NCI-H345 (cell line): ENCODE measurements at regions not wholly inside any gene's neighbourhood (a gene's known extent, or its start where the extent isn't known, plus 50 kb on each side); places are given as distances from the start of the nearest gene placed in this dataset.
"Not testable (repeated sequence)": the region's sequence is repeated elsewhere in the genome, so short reads cannot be mapped to it uniquely, and the experiment has no call there.

Source experiments
- DNase-seq: peaks from one replicate; lab custom pipeline; 2025; lab: John Stamatoyannopoulos, UW

DNA sequence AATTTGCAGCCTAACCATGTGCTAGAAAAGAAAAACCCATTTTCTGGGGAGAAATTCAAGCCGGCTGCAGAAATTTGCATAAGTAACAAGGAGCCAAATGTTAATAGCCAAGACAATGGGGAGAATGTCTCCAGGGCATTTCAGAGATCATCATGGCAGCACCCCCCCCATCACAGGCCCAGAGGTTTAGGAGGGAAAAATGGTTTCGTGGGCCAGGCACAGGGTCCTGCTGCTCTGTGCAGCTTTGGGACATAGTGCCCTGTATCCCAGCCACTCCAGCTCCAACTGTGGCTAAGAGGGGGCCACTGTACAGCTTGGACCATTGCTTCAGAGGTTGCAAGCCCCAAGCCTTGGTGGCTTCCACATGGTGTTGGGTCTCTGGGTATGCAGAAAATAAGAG lies 620.0 kb downstream of the PSAT1 start:
- DNase-seq: not testable (repeated sequence)

DNA sequence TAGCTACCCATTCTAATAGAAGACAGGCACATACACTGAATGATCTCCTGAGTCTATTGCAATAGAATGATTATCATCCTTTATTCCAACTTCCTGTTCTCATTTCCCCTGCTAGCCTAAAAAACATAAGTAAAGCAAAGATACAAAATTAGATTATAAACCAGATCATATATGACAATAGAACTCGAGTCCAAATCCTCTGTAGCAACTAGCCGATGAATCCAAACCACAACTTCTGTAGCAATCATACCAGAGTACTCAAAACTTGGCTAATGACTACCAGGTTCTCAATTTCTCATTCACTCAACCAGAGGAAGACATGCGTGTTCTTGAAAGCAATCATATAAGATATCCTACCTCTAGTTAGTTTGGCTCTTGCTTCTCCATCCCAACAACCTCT lies 622.1 kb downstream of the PSAT1 start:
- DNase-seq: no peak

DNA sequence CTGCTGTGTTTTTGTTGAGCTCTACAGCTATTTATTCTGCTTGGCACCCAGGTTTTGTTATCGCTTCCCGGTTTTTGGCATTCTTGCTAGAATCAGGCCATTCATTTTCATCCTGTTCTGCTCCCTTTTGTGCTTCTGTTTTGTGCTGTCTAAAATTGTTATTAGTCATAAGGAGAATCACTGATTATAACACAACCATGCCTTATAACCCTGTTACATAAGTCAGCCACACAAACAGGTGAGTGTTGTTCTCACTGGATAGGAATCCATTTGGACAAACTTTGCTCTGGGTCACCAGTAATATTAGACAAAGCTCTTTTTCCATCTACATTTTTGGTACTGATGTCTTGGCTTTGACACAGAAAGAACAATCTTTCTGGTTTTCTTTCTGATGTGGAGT lies 622.8 kb downstream of the PSAT1 start:
- DNase-seq: no peak

DNA sequence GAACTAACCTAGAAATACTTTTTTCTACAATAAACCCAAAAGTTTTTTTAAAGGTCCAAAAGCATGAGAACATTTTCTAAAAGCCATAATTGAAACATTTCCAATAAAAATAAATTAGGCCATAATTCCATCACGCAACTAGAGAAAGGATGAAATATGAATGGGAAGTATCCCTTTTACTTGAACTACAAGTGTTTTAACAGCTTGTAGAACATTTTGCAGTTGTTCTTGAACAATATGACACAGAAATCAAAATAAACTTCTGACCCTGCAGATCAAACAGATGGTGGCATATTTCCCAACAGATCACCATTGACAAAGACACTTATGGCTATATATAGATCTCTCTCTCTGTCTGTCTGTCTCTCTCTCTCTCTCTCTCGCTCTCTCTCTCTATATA lies 624.4 kb downstream of the PSAT1 start:
- no peak for DNase-seq

DNA sequence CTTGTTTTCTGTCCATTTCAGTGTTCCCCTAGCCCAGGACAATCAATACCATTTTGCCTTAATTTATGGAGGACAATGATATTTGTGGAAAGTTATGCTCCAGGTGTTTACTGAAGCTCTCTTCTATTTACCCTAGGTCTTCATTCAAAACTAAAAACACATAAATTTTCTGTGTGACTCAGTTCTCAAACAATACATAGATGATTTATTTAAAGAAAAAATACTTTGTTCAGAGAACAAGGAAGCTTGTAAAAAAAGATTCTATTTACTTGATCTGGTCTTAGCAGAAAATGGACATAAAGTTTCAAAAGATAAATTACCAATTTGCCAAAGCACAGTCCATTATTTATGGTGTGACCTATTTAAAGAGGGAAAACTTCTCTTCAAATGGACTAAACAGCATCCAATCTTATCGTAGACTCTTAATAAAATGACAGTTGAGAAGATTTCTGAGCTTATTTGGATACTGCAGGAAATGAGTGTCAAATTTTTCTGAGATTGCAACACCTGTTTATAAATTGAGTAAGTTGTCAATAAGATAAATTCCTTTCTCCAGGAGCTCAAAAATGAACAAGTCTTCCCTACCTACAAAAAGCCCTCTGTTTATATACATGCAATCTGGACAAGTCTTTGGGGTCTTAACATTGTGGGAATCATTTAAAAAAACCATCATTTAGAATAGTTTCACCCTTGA lies 627.2 kb downstream of the PSAT1 start:
- no peak for DNase-seq

DNA sequence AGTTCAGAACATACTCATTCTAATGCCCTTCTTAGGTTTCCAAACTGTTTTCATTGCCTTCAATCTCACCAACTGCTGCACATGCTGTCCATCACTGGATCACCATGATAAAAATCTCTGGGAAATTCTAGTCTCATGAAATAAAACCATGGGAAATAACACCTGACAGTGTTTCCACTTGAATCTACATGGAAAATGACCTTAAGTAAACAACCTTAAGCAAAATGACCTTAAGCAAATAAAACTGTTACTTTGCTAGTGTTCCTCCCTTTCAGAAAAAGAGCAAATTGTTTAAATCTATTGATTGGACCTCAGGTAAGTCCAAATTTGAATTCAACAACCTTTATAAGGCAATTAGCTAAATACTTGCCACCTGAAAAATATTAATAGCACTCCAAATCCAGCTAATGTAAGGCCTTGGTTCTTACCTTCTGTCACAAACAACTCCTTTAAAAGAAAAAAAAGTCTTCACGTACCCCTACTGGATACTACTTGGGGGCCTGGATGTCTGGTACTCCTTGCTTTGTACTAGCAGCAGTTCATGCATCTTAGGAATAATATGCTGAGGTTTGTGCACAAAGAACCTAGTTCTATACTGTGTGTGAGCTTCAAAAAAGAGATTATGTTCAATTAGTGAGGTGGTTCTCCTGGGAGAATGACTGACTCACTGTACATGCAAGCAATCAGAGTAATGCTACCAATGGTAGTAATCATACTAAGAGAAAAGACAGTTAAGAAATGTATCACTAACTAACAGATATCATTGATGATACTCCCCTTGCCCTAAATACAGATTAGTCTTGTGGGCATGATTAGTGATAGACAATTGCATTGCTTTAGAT lies 630.4 kb downstream of the PSAT1 start:
- DNase-seq: no peak

DNA sequence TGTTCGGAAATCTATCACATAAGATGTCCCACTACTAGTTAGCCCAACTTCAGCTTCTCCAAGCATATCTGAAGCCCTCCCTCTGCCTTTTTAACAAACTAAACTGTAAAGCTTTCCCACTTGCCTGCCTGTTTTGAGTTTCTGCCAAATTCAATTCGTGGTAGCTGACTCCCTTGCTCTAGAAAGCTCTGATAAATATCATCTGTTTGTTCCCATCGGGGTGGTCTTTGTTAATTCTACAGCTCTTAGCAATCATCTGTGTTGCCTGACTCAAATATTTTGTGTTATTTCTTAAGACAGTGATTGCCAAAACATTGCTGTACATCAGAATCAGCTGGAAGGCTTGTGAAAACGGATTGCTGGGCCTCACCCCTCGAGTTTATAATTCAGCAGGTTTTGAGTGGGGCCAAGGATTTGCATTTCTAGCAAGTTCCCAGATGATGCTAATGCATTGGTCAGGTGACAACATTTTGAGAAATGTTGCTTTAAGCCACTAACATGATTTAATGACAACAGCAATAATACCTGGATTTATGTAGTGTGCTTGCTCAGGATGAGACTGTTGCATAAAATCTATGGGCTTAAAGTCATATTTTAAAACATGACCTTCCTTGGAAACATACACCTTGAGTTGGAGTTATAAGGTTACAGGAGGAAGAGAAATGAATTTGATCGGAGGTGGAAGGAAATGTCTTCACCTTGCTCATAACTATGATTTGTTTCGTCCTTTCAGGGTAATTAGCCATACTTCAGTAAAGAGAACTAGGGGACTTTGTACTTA lies 631.9 kb downstream of the PSAT1 start:
- no peak for DNase-seq

DNA sequence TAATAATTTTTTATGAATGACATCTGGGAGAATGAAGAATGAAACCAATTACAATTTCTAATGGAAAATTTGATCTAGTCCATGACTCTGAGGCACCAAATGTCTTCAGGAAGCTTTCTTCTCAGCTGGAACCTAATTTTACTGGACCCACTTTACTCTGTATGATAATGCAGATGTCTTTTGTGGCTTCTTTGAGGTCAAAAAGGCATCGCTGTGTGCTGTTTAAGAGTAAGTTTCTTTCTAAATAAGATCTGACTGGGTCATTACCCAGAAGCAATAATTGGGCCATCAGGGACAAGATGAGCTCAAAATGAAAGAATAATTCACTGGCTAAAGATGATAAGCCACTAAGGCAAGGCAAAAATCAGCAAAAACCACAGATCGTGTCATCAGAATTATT lies 633.4 kb downstream of the PSAT1 start:
- DNase-seq: no peak

DNA sequence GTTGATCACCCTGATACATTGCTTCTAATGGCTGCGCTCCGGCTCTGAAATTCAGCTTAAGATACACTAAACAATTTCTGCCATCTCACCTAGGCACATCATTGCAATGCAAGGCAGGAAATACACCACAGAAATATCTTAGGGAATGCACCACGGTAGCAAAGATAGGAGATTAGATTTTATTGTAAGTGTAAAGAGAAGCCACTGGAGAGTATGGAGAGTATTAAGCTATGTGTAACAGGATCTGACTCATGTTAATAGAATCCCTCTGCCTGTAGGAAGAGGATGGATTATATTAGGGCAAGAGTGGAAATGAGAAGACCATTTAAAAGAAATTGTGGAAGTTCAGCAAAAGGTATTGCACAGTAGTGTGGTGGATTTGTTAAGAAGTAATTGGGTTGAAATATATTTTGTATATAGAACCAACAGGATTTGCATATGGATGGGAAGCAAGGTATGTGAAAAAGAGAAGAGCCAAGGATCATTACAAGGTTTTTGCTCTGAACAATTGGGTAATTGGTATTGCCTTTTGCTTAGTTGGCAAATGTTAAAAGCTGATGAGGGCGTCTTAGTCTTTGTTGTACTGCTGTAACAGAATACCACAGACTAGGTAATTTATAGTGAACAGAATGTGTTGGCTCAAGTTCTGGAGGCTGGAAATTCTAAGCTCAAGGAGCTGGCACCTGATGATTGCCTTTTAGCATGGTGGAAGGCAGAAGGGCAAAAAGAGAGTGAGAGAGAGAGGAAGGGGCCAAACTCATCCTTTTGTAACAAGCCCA lies 636.1 kb downstream of the PSAT1 start:
- DNase-seq: no peak

DNA sequence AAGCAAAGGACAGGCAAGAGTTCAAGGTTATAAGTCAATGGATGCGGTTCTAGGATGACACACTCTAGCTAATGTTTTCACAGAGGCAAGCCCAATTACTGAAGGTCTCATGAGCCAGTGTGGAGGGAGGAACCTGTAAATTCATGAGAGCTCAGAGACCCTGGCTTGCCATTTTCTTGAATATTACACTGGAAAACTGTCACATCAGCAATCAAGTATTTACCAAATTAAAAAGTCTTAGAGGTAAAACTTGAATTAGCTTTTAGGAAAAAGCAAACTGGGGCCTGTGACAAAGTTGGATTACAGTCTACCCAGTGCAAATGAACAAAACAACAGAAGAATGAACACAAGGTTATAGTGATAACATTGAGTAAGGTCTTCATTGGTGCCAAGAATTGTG lies 636.9 kb upstream of the TLE4 start:
- DNase-seq: no peak

DNA sequence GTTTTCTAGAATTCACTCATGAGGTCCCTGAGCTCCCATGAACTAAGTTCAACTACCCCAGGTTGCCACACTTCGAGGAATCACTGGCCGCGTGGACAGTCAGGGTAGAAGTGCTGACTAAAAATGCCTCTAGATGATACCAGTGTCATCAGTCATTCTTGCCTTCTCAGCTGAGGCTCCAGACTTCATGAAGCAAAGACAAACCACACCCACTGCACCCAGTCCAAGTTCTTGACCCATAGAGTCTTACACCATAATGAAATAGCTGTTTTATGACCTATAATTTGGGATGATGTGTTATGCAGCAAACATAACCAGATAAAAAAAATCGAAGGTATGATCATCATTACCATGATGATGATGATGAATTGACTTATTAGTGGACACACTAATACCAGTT lies 632.9 kb upstream of the TLE4 start:
- no peak for DNase-seq

DNA sequence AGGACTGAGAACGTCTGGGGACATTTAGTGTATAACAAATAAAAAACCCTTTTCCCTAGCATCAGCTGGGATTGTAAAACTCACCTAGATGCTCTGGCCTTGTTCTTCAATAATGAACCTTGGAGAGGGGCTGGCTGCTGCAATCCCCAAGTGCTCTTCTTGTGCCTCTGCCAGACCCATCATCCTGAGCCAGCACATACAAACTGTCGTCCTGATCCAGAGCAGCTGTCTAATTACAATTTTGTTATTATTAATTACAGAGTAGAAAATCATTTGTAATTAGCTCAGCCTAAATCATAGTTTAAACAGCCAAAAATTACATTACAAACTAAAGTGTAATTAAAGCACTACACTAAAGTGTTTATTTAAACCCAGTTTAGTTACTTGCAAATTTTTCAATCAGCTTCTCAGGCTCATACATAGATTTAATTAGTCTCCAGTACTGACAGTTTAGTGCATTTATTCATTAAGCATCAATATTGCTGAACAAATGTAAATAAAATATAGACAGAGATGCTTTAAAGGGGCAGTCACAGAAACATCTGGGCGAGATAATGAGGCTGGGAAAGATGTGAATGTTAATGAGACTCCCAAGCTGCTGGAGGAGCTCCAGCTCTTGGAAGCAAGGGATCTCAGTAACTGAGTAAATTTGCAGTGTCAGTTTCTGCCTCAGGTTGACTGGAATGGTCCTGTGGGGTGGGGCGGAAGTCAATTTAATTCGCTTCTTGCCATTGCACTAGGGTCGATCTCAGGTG lies 632.3 kb upstream of the TLE4 start:
- no peak for DNase-seq

DNA sequence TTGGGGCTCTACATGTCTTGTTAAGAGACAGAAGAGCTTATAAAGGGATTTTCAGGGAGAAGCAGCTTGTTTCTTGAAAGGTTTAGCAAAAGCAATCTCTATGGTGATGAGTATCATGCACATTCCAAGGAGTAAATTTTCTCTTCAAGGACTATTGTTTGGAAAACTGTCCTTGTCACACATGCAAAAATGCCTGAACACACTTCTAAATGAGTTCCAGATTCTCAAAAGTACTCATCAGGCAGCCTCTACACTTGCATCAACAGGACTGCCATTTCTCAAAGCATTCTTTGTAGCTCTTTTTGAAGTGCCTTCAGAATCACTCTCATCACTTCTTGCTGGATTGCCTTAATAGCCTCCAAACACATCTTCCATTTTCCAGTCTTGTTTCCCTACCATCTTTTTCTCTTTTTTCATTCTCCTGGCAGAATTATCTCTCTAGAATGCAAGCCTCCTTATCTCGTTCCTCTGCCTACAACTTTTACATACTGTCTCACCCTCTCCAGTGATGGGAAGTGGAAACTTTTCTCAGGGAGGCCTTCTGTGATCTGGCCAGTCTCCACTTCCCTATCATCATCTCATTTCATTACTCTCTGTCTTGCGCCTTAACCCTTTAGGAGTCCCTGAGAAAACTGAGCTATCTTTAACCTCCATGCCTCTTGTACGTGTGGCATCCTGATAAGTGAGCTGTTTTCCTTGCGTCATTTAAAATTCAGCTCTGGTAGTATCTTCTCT lies 631.5 kb upstream of the TLE4 start:
- no peak for DNase-seq

DNA sequence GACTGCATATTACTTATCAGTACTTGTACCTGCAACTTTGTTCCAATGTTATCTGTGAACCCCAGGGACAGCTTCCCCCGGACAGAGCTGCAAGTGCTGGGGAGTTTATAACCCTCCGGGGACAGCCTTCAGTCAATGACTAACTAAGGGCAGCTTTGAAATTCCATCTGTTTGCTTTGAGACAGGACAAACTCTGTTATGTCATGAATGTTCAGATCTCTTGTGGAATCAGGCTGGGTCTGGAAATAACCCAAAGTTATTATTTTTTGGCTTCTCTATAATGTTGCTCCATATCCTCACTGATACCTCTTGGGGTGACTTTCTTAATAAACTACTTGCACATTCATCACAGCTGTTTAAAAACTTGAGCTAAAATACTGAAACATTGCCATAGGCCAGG lies 617.5 kb upstream of the TLE4 start:
- DNase-seq: no peak

DNA sequence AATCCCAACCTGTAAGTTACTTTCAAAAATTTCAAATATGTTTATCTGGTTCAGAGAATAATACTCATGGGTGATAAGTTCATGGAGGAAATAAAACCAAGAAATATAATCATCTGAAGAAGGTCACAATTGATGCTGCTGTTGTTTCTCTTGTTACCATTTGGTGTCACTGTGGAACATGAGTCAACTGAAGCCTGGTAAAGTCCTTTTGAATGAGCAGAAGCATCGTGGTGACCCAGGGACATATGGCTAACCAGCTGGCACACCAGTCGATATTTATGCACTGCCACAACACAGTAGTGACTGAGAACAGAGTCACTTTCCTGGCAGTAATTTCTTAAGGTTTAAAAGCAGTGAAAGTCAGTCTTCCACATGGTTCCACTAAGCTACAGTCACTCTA lies 612.9 kb upstream of the TLE4 start:
- DNase-seq: no peak

DNA sequence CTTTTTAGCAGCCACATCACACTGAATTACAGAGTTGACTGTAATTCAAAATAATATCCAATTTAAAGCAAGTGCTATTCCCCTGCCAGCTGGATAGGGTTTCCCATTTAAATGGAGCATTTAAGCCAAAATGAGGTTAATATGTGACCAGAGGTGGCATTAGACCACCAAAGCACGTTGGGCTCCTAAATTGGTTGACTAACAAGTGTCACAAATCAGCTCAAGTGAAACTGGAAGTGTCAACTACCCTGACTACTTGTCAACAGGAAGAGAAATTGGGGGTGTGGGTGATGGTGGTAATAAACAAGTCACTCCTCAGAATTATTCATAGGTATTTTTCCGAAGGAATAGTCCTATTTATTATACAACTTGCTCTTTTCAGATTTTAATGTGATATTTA lies 609.6 kb upstream of the TLE4 start:
- DNase-seq: no peak

DNA sequence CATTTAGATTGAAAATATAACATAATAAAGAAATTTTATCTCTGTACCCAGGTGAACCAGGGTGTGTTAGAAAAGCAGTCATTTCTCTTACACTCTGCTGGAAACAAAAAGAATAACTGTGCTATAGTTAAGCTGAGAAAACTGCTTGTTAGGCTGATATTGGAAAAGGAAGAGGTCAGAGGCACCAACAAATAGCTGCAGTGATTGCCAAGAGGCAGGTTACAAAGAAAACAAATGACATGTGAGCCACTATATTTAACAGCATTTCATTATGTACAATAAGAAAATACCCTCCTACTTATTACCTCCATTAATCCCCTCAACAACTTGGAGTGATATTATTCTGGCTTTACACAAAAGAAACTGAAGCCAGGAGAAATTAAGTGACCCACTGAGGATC lies 607.9 kb upstream of the TLE4 start:
- DNase-seq: no peak

DNA sequence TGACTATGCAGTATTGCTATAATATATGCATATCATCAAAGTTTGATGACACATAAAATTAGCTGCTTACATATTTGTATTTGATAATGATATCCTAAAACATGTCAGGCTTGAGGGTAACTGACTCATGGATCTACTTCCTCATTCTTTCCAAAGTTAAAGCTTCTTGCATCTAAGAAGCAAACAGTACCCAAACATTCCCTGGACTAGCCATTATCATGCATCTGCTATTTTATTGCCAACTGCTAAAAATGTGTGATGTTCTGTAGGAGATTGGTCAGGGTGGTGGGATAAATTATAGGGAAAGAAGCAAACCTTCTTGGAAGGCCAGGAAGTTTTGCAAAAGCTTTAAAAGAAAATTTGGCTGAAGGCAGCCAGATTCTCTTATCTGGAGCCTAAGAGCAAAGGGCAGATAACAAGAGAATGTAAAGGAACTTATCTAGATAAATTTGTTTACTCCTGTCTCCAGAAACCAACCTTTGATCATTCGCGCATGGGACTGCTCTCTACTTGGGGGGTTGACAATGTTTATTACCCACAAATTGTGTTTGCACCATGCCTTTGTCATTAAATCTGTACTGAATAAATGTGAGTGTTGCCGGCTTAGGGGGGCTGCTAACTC lies 604.1 kb upstream of the TLE4 start:
- DNase-seq: no peak

DNA sequence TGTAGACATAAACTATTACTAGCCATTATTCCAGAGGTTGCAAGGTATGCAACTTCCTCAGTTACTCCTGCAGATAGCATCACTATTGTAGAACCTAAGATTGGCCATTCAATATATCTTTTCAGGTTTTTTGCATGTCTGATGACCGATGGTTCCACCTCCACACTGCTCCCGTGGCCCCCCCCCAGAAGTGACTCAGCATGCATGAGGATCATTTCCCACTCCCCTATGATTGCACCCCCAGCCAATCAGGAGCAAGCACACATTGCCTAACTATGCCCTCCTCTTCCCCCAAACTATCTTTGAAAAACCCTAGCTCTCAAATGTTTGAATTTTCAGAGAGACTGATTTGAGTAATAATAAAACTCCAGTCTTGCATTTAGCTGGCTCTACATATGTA lies 601.4 kb upstream of the TLE4 start:
- DNase-seq: peak; percentile 11

DNA sequence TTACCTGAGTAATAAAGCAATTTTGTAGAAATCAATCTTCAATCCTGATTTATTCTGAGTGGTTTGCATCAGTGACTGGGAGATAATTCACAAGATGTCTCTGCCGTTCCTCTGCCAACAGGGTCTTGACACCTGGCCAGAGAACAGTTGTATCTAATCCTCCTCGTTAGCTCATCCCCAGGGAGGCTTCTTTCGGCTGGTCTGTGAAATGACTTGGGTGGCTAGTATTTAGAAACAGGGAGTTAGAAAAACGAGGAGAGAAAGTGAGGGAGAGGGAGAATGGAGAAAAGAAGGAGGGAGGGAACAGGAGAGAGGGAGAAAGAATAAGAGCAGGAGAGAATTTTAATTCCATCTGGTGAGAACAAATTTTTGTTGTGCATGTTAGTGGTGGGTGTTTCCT lies 600.2 kb upstream of the TLE4 start:
- peak; percentile 80 for DNase-seq
